ENCODE measurements at regions not wholly inside any gene's neighbourhood (a gene's known extent, or its start where the extent isn't known, plus 50 kb on each side); places are given as distances from the start of the nearest gene placed in this dataset.

- Histone ChIP-seq H3K4me2 (ENCODE audit: low read length) (no peak overlapping the region), H2AFZ (ENCODE audit: low read length) (0 out of 2 replicates have a peak overlapping the region, but pooled peaks have one; percentile 25), H4K20me1 (ENCODE audit: insufficient read depth, low read length) (no peaks in the 10 kb centered on the region), H3K9me2 (ENCODE audit: insufficient read depth, low read length) (no peaks in the 10 kb centered on the region), H3K27ac (ENCODE audit: low read depth, low read length, poor library complexity, severe bottlenecking) (no peak overlapping the region), H3K9me3 (ENCODE audit: low read length) (no peaks in the 10 kb centered on the region), H3K79me2 (ENCODE audit: insufficient read depth, low read depth, low read length) (no peaks in the 10 kb centered on the region), H3K4me1 (ENCODE audit: insufficient read depth, low read length, poor library complexity, severe bottlenecking) (no peaks in the 10 kb centered on the region), H3K4me3 (ENCODE audit: low read depth, low read length, poor library complexity, severe bottlenecking) (no peak overlapping the region), H3K36me3 (ENCODE audit: insufficient read depth, low read length) (no peaks in the 10 kb centered on the region)
- POLR2A ChIA-PET = no interaction called here
- CTCF ChIA-PET (ENCODE audit: unreplicated experiment) = no interaction called here
- DNase-seq (ENCODE audit: low spot score) = no peak
- no TSS peak for BruUV-seq (replicated peaks)
- intact Hi-C loops (cut with micrococcal nuclease; ENCODE audit: unreplicated experiment) = no loop called here
- TF ChIP-seq EZH2phosphoT487 (IDR thresholded peaks at IDR 0.05; ENCODE audit: borderline replicate concordance, low read depth, low read length) = no peak
- TF ChIP-seq, protein P1, sequence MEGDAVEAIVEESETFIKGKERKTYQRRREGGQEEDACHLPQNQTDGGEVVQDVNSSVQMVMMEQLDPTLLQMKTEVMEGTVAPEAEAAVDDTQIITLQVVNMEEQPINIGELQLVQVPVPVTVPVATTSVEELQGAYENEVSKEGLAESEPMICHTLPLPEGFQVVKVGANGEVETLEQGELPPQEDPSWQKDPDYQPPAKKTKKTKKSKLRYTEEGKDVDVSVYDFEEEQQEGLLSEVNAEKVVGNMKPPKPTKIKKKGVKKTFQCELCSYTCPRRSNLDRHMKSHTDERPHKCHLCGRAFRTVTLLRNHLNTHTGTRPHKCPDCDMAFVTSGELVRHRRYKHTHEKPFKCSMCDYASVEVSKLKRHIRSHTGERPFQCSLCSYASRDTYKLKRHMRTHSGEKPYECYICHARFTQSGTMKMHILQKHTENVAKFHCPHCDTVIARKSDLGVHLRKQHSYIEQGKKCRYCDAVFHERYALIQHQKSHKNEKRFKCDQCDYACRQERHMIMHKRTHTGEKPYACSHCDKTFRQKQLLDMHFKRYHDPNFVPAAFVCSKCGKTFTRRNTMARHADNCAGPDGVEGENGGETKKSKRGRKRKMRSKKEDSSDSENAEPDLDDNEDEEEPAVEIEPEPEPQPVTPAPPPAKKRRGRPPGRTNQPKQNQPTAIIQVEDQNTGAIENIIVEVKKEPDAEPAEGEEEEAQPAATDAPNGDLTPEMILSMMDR (conservative IDR thresholded peaks at IDR 0.05; ENCODE audit: low read length) = no peak
Observed at GRCh38 chrX:40933706-40934425, 151.4 kb upstream of the USP9X start.

DNA sequence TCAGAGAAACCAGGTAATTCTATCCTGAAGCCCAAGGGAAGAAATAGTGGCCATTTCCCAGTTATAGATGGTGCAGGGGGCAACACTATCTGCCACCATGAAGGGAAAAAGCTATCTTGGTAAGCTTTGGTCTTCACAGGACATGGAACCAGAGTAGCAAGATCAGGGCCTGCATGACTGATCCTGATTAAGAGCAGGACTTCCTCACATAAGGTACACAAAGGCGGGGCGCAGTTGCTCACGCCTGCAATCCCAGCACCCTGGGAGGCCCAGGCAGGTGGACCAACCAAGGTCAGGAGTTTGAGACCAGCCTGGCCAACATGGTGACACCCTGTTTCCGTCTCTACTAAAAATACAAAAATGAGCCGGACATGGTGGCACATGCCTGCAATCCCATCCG is 148.4 kb upstream of the USP9X start:
- POLR2A ChIA-PET = interaction anchor here (0.6 kb wide), 1 partner anchor 139 kb away, joined by 3 read pairs; no protein-coding TSS in a partner anchor
- intact Hi-C loops (cut with micrococcal nuclease; ENCODE audit: unreplicated experiment) = no loop called here
- BruUV-seq (replicated peaks) = no TSS peak
- Histone ChIP-seq H3K9me2 (ENCODE audit: insufficient read depth, low read length) (no peaks in the 10 kb centered on the region), H3K9me3 (ENCODE audit: low read length) (no peaks in the 10 kb centered on the region), H3K79me2 (ENCODE audit: insufficient read depth, low read depth, low read length) (no peaks in the 10 kb centered on the region), H3K27ac (ENCODE audit: low read depth, low read length, poor library complexity, severe bottlenecking) (no peak overlapping the region), H3K4me1 (ENCODE audit: insufficient read depth, low read length, poor library complexity, severe bottlenecking) (no peaks in the 10 kb centered on the region), H4K20me1 (ENCODE audit: insufficient read depth, low read length) (no peaks in the 10 kb centered on the region), H2AFZ (ENCODE audit: low read length) (no peak overlapping the region), H3K4me2 (ENCODE audit: low read length) (no peak overlapping the region), H3K36me3 (ENCODE audit: insufficient read depth, low read length) (no peaks in the 10 kb centered on the region), H3K4me3 (ENCODE audit: low read depth, low read length, poor library complexity, severe bottlenecking) (no peak overlapping the region)
- CTCF ChIA-PET (ENCODE audit: unreplicated experiment) = no interaction called here
- no peak for DNase-seq (ENCODE audit: low spot score)
- no peak for TF ChIP-seq EZH2phosphoT487 (IDR thresholded peaks at IDR 0.05; ENCODE audit: borderline replicate concordance, low read depth, low read length)
- TF ChIP-seq, protein P1 (conservative IDR thresholded peaks at IDR 0.05; ENCODE audit: low read length) = no peak

GRCh38 chrX:40938423-40938822 is 146.8 kb upstream of the USP9X start:
- intact Hi-C loops (cut with micrococcal nuclease; ENCODE audit: unreplicated experiment) = no loop called here
- no peaks in the 10 kb centered on the region for H3K9me2 ChIP-seq (ENCODE audit: insufficient read depth, low read length)
- H3K4me2 ChIP-seq (ENCODE audit: low read length) = no peak overlapping the region
- DNase-seq (ENCODE audit: low spot score) = no peak
- ChIA-PET CTCF (ENCODE audit: unreplicated experiment) (no interaction called here), POLR2A (no interaction called here)
- no peak overlapping the region for H3K4me3 ChIP-seq (ENCODE audit: low read depth, low read length, poor library complexity, severe bottlenecking)
- H4K20me1 ChIP-seq (ENCODE audit: insufficient read depth, low read length) = no peaks in the 10 kb centered on the region
- H3K36me3 ChIP-seq (ENCODE audit: insufficient read depth, low read length) = no peaks in the 10 kb centered on the region
- H3K27ac ChIP-seq (ENCODE audit: low read depth, low read length, poor library complexity, severe bottlenecking) = no peak overlapping the region
- no peaks in the 10 kb centered on the region for H3K9me3 ChIP-seq (ENCODE audit: low read length)
- no peaks in the 10 kb centered on the region for H3K4me1 ChIP-seq (ENCODE audit: insufficient read depth, low read length, poor library complexity, severe bottlenecking)
- no peaks in the 10 kb centered on the region for H3K79me2 ChIP-seq (ENCODE audit: insufficient read depth, low read depth, low read length)
- H2AFZ ChIP-seq (ENCODE audit: low read length) = no peak overlapping the region
- no TSS peak for BruUV-seq (replicated peaks)
- TF ChIP-seq, protein P1 (conservative IDR thresholded peaks at IDR 0.05; ENCODE audit: low read length) = no peak
- no peak for TF ChIP-seq EZH2phosphoT487 (IDR thresholded peaks at IDR 0.05; ENCODE audit: borderline replicate concordance, low read depth, low read length)

Data from OCI-LY7 (cell line).